ENCODE measurements at regions not wholly inside any gene's neighbourhood (a gene's known extent, or its start where the extent isn't known, plus 50 kb on each side); places are given as distances from the start of the nearest gene placed in this dataset.

DNA sequence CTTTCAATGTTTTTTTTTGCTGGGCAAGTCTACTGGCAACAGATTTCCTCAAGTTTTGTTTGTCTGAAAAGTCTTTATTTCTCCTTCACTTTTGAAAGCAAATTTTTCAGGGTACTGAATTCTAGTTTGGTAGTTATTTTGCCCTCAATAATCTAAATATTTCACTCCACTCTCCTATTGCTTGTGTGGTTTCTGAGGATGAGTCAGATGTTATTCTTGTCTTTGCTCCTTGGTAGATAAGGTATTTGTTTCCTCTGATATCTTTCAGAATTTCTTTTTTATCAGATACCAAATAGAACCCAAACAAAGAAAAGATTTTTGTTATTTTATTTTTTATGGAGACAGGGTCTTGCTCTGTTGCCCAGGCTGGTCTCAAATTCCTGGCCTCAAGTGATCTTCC is 99.2 kb upstream of the MALRD1 start:
- TF ChIP-seq POLR2A (IDR thresholded peaks at IDR 0.05) (no peak), EP300 (IDR thresholded peaks at IDR 0.05; ENCODE audit: low read depth) (no peak)
- TF ChIP-seq, protein P1, sequence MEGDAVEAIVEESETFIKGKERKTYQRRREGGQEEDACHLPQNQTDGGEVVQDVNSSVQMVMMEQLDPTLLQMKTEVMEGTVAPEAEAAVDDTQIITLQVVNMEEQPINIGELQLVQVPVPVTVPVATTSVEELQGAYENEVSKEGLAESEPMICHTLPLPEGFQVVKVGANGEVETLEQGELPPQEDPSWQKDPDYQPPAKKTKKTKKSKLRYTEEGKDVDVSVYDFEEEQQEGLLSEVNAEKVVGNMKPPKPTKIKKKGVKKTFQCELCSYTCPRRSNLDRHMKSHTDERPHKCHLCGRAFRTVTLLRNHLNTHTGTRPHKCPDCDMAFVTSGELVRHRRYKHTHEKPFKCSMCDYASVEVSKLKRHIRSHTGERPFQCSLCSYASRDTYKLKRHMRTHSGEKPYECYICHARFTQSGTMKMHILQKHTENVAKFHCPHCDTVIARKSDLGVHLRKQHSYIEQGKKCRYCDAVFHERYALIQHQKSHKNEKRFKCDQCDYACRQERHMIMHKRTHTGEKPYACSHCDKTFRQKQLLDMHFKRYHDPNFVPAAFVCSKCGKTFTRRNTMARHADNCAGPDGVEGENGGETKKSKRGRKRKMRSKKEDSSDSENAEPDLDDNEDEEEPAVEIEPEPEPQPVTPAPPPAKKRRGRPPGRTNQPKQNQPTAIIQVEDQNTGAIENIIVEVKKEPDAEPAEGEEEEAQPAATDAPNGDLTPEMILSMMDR (IDR thresholded peaks at IDR 0.05): no peak
